ENCODE measurements at regions not wholly inside any gene's neighbourhood (a gene's known extent, or its start where the extent isn't known, plus 50 kb on each side); places are given as distances from the start of the nearest gene placed in this dataset.

DNA sequence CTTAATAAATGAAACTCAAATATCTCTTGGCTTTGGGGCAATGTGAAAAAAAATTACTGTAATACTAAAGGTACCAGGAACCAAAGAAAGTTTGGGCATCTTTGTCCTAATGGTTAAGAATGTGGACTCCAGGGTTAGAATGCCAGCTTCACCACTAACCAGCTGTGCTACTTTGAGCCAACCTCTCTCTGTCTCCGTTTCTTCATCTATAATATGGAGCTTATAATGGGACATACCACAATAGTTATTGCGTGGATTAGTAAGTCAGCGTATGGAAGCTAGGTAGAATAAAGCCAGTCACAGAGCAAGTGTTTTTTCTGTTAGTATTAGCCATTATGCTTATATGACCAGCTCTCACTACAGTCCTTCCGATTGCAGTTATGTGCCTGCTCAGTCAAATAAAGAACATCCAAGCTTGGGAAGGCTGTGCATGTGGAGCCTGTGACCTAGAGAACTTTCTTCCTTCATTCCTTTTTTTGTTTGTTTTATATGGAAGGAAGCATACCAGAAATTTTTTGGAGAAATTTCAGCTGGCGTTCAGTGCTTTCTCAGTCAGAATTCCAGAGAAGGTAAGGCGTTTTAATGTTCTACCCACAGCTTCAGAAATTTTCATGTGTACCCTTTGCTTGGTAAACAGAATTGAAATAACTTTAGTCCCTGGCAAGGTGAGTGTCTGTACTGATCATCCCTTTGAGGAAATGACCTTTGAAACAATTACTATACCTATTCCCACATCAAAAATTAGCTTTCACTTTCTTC is 114.0 kb upstream of the RND3 start:
- TF ChIP-seq MYBL2 (CRISPR knock-in tag; IDR thresholded peaks at IDR 0.05) (no peak), RELA (CRISPR knock-in tag; IDR thresholded peaks at IDR 0.05; ENCODE audit: borderline replicate concordance) (no peak), GABPB1 (CRISPR knock-in tag; IDR thresholded peaks at IDR 0.05) (no peak), ZNF416 (CRISPR knock-in tag; IDR thresholded peaks at IDR 0.05) (no peak), NFYB (CRISPR knock-in tag; conservative IDR thresholded peaks at IDR 0.05; ENCODE audit: low read depth) (no peak), ZBTB21 (CRISPR knock-in tag; IDR thresholded peaks at IDR 0.05; ENCODE audit: borderline replicate concordance) (no peak), ETV6 (CRISPR knock-in tag; IDR thresholded peaks at IDR 0.05) (no peak), ELF4 (CRISPR knock-in tag; IDR thresholded peaks at IDR 0.05; ENCODE audit: low read depth) (no peak), ZNF423 (CRISPR knock-in tag; IDR thresholded peaks at IDR 0.05) (no peak)
- TF ChIP-seq, protein P1, sequence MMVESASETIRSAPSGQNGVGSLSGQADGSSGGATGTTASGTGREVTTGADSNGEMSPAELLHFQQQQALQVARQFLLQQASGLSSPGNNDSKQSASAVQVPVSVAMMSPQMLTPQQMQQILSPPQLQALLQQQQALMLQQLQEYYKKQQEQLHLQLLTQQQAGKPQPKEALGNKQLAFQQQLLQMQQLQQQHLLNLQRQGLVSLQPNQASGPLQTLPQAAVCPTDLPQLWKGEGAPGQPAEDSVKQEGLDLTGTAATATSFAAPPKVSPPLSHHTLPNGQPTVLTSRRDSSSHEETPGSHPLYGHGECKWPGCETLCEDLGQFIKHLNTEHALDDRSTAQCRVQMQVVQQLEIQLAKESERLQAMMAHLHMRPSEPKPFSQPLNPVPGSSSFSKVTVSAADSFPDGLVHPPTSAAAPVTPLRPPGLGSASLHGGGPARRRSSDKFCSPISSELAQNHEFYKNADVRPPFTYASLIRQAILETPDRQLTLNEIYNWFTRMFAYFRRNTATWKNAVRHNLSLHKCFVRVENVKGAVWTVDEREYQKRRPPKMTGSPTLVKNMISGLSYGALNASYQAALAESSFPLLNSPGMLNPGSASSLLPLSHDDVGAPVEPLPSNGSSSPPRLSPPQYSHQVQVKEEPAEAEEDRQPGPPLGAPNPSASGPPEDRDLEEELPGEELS (CRISPR knock-in tag; IDR thresholded peaks at IDR 0.05), result no peak
- TF ChIP-seq, protein P2, sequence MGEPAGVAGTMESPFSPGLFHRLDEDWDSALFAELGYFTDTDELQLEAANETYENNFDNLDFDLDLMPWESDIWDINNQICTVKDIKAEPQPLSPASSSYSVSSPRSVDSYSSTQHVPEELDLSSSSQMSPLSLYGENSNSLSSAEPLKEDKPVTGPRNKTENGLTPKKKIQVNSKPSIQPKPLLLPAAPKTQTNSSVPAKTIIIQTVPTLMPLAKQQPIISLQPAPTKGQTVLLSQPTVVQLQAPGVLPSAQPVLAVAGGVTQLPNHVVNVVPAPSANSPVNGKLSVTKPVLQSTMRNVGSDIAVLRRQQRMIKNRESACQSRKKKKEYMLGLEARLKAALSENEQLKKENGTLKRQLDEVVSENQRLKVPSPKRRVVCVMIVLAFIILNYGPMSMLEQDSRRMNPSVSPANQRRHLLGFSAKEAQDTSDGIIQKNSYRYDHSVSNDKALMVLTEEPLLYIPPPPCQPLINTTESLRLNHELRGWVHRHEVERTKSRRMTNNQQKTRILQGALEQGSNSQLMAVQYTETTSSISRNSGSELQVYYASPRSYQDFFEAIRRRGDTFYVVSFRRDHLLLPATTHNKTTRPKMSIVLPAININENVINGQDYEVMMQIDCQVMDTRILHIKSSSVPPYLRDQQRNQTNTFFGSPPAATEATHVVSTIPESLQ (CRISPR knock-in tag; IDR thresholded peaks at IDR 0.05), result no peak
- TF ChIP-seq, protein P3, sequence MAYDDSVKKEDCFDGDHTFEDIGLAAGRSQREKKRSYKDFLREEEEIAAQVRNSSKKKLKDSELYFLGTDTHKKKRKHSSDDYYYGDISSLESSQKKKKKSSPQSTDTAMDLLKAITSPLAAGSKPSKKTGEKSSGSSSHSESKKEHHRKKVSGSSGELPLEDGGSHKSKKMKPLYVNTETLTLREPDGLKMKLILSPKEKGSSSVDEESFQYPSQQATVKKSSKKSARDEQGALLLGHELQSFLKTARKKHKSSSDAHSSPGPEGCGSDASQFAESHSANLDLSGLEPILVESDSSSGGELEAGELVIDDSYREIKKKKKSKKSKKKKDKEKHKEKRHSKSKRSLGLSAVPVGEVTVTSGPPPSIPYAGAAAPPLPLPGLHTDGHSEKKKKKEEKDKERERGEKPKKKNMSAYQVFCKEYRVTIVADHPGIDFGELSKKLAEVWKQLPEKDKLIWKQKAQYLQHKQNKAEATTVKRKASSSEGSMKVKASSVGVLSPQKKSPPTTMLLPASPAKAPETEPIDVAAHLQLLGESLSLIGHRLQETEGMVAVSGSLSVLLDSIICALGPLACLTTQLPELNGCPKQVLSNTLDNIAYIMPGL (CRISPR knock-in tag; IDR thresholded peaks at IDR 0.05), result no peak
- TF ChIP-seq, protein P4, sequence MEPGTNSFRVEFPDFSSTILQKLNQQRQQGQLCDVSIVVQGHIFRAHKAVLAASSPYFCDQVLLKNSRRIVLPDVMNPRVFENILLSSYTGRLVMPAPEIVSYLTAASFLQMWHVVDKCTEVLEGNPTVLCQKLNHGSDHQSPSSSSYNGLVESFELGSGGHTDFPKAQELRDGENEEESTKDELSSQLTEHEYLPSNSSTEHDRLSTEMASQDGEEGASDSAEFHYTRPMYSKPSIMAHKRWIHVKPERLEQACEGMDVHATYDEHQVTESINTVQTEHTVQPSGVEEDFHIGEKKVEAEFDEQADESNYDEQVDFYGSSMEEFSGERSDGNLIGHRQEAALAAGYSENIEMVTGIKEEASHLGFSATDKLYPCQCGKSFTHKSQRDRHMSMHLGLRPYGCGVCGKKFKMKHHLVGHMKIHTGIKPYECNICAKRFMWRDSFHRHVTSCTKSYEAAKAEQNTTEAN (CRISPR knock-in tag; IDR thresholded peaks at IDR 0.05), result no peak
- TF ChIP-seq, protein P5, sequence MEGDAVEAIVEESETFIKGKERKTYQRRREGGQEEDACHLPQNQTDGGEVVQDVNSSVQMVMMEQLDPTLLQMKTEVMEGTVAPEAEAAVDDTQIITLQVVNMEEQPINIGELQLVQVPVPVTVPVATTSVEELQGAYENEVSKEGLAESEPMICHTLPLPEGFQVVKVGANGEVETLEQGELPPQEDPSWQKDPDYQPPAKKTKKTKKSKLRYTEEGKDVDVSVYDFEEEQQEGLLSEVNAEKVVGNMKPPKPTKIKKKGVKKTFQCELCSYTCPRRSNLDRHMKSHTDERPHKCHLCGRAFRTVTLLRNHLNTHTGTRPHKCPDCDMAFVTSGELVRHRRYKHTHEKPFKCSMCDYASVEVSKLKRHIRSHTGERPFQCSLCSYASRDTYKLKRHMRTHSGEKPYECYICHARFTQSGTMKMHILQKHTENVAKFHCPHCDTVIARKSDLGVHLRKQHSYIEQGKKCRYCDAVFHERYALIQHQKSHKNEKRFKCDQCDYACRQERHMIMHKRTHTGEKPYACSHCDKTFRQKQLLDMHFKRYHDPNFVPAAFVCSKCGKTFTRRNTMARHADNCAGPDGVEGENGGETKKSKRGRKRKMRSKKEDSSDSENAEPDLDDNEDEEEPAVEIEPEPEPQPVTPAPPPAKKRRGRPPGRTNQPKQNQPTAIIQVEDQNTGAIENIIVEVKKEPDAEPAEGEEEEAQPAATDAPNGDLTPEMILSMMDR (IDR thresholded peaks at IDR 0.05), result no peak
- H3K27me3 Mint-ChIP-seq (ENCODE audit: low read depth), result no peaks in the 10 kb centered on the region
- ATAC-seq (no peak), DNase-seq (ENCODE audit: low spot score) (no peak)
- H3K4me1 Mint-ChIP-seq, result peaks cover 1% of the 10 kb centered on the region
- H3K4me3 Mint-ChIP-seq, result no peak overlapping the region
- ChIA-PET CTCF (interaction anchor here (0.6 to 1.5 kb wide), 5 partner anchors 9 to 1178 kb away, joined by 3 to 4 read pairs (median 3); no protein-coding TSS in a partner anchor), POLR2A (no interaction called here)
- H3K9me3 Mint-ChIP-seq, result no peaks in the 10 kb centered on the region
- H3K27ac Mint-ChIP-seq, result no peak overlapping the region
- H3K36me3 Mint-ChIP-seq, result no peaks in the 10 kb centered on the region

DNA sequence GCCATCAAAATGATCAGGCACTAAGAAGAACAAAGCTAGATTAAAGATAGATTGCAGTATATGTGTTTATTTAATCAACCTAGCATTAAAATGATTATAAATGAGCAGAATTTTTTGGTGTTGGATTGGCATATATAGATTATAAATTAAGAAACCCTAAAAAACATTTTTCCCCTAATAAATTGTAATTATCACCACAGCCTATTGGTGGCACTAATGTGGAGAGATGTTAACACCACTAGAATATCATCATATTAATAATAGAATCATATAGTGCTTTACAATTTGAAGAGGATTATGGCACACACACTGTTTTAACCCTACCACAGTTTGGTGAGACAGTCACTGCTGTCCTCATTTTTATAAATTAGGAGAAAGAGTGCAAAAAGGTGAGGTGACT is 112.4 kb upstream of the RND3 start:
- POLR2A ChIA-PET, result no interaction called here
- Mint-ChIP-seq H3K36me3 (peaks cover 4% of the 10 kb centered on the region; the same call in 1 of the 2 replicates), H3K9me3 (peaks cover 7% of the 10 kb centered on the region), H3K4me3 (no peak overlapping the region), H3K27me3 (ENCODE audit: low read depth) (no peaks in the 10 kb centered on the region), H3K27ac (no peak overlapping the region), H3K4me1 (peaks cover 4% of the 10 kb centered on the region)
- CTCF ChIA-PET, result no interaction called here
- TF ChIP-seq, protein P1 (CRISPR knock-in tag; IDR thresholded peaks at IDR 0.05), result no peak
- TF ChIP-seq FOXJ3 (CRISPR knock-in tag; IDR thresholded peaks at IDR 0.05; ENCODE audit: borderline replicate concordance) (no peak), NFYB (CRISPR knock-in tag; conservative IDR thresholded peaks at IDR 0.05; ENCODE audit: low read depth) (no peak), FOXP1 (CRISPR knock-in tag; IDR thresholded peaks at IDR 0.05; ENCODE audit: borderline replicate concordance) (no peak), GRHL2 (CRISPR knock-in tag; IDR thresholded peaks at IDR 0.05; ENCODE audit: insufficient replicate concordance, severe bottlenecking) (no peak), RELA (CRISPR knock-in tag; IDR thresholded peaks at IDR 0.05; ENCODE audit: borderline replicate concordance) (no peak)
- TF ChIP-seq, protein P6, sequence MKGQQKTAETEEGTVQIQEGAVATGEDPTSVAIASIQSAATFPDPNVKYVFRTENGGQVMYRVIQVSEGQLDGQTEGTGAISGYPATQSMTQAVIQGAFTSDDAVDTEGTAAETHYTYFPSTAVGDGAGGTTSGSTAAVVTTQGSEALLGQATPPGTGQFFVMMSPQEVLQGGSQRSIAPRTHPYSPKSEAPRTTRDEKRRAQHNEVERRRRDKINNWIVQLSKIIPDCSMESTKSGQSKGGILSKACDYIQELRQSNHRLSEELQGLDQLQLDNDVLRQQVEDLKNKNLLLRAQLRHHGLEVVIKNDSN (CRISPR knock-in tag; IDR thresholded peaks at IDR 0.05), result no peak
- DNase-seq (ENCODE audit: low spot score) (no peak), ATAC-seq (no peak)

Data from WTC11 (cell line).